ENCODE measurements at regions not wholly inside any gene's neighbourhood (a gene's known extent, or its start where the extent isn't known, plus 50 kb on each side); places are given as distances from the start of the nearest gene placed in this dataset.
"Not testable (repeated sequence)": the region's sequence is repeated elsewhere in the genome, so short reads cannot be mapped to it uniquely, and the experiment has no call there.

- no peak for DNase-seq
Measured at GRCh38 chr1:79507770-79508169, 501.2 kb upstream of the ADGRL4 start.

DNA sequence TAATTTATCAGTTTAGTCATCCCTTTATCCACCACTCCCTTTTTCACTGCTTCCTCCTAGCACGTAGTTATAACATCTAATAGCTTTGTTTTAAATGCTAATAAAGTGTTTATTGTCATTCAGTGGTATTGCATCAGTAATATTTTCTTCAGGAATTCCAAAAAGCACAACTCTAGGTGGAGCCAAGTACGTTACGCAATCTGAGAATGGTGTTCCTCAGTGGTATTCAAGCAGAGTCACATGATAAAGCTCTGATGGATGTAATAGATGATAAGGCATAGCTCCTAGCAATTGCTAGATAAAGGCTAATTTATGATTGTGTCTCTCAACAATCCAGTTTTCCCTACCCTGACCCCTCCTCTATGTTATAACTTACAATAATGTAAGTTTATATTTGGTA, 494.6 kb upstream of the ADGRL4 start:
- no peak for DNase-seq

DNA sequence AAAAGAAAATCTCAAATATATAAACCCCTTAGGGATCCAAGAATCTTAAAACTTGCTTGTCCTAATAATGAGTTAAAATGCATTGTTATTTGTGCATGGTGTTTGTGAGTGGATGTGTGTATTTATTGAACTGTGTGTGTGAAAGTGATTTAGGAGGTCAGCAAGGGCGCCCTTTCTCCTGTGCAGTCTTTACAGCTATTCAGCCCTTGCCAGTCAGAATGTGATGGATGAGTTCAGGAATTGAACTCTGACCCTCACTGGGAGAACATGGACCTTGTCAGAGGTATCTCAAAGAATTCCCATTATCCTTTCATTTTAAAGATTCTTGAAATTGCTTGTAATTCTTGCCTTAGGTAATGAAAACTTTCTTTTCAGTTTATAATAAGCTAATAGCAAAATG, 493.0 kb upstream of the ADGRL4 start:
- DNase-seq: no peak

DNA sequence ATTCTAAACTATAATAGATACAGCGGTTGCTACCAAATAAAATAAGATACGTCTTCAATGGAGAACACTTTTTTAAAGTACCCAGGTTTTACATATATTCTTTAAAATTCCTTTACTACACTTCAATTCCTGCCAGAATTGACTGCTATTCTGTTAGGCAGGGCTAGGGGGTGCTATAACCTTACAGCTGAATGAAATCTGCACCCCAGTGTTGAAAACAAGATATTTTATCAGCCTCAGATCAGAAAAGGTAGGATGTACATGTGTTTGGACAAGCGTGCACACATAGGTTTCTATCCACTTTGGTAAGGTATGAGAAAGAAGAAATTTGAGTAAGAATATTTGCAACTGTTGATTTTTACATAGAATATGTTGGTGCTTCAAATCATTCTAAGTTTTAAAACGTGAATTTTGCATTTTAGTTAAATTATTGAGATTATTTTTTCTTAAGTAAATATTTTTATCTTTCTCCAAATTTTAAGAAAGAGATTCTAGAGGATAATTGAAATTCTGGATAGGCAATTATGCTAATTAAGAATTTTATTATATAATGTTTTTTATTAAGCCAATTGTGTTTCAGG, 490.8 kb upstream of the ADGRL4 start:
- peak; percentile 43 for DNase-seq

DNA sequence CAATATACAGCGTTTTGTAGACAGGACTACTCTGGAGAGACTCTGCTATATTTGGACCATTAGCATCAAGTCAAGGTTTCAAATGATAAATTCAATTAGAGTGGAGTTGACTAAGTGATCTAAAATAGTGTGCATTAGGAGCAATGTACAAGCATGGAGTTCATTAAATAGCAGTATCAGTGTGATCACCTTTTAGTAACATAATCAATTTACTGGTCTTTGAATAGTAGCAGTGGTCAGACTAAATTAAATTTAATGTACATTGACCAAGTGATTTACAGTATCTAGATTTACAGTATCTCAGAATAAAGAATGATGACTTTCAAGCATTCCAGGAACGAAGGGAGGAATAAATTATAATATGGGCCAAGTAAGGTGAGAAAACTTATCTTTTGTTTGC, 489.6 kb upstream of the ADGRL4 start:
- no peak for DNase-seq

- DNase-seq: not testable (repeated sequence)
Measured at GRCh38 chr1:79493702-79494101, 487.2 kb upstream of the ADGRL4 start.

- not testable (repeated sequence) for DNase-seq
Measured at GRCh38 chr1:79488572-79489121, 482.1 kb upstream of the ADGRL4 start.

- no peak for DNase-seq
Measured at GRCh38 chr1:79478728-79479373, 472.3 kb upstream of the ADGRL4 start.

GRCh38 chr1:79478160-79478559, 471.6 kb upstream of the ADGRL4 start:
- DNase-seq: no peak

GRCh38 chr1:79472067-79472656, 465.6 kb upstream of the ADGRL4 start:
- no peak for DNase-seq

DNA sequence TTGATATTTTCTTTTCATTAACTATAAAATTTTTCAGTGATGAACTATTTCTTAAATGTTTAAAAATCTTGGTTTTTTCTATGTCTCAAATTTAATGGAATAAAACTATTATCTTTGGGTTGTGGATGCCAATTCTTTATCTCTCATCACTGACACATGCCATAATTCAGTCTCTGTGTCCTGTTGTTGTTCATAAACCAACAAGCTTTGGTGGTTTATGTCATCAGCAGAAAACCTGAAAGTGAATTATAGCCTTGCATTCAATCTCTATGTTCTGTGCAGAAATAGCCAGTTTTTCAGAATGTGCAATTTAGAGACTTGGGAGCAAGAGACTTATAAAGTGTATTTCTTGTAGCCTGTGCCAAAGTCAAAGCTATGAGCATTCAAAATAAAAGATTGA, 462.6 kb upstream of the ADGRL4 start:
- no peak for DNase-seq

DNA sequence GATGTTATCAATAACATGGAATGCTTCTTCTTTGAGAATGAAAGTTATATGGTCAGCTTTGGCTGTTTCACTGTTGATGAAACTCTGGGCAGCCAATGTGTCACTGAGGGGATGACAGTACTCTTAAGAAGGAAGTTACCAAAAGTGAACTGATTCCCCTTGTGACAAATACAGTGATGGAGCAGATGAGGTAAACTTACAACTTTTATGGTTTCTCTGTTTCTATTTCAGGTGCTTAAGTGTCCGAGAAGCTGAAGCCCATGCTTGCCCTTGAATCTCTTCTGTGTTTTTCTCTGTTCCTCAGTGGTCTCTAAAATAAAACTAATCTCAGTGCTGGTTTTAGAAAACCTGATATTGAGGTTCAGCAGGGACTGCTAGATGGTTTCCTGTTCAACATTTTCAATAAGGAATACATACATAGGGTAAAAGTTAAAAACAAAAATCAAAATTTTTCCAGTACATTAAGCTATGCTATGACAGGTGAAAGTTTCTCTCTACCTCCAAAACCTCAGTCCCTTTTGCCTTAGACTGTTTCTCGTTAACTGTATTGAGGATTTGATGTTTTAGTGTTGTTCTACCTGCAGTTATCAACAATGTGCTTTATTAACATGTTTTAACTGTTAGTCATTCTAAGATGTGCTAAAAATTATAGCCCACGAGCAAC, 454.4 kb upstream of the ADGRL4 start:
- no peak for DNase-seq

DNA sequence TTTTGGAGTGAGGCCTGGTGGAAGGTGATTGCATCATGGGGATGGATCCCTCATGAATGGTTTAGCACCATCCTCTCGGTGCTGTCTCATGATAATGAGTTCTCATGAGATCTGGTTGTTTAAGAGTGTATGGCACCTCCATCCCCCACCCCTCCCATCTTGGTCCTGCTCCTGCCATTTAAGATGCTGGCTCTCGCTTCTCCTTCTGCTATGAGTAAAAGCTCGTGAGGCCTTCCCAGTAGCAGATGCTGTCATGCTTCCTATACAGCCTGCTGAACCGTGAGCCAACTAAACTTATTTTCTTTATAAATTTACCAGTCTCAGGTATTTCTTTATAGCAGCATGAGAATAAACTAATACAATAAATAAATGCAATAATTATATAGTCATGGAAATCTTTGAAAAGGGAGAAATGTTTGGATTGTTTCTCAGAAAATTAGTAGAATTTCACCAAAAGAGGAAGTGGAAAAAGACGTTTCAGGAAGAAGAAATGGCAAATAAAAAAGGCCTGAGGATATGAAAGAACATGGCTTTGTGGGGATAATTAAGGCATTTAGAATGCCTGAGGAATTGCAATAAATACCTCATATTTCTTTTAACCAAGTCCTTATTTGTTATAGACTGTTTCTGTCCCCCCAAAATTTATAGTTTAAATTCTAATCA, 451.2 kb upstream of the ADGRL4 start:
- no peak for DNase-seq

DNA sequence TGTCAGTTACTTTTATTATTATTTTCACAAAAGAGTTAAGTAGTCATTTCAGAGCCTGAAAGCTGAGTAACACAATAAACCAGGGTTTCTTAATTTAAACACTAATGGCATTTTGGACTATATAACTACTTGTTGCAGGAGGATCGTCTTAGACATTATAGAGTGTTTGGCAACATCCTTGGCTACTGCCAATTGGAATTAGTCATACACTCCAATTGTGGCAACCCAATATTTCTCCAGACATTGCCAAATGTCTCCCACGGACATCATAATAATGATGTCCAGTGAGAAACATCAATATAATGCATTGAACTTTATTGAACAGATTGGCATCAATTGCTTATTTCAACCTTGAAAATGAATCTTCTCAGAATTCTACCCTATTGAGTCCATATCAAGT, 441.9 kb upstream of the ADGRL4 start:
- DNase-seq: no peak

DNA sequence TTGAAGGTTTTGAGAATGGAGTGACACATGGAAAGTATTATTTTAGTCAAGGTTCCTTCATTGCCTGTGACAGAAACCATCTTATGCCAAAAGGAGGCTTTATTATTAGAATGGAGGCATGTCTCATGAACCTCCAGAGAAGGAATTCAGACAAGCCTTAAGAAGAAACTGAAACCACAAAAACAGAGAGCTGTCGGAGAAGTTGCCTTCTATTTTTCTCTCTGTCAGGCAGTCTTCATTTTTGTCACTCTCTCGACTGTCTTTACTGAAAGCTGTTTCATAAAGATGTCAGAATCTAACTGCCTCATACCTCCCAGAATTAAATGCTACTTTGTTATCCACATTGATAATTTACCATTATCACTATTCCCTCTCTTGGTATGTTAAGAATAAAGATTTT, 434.7 kb upstream of the ADGRL4 start:
- no peak for DNase-seq

DNA sequence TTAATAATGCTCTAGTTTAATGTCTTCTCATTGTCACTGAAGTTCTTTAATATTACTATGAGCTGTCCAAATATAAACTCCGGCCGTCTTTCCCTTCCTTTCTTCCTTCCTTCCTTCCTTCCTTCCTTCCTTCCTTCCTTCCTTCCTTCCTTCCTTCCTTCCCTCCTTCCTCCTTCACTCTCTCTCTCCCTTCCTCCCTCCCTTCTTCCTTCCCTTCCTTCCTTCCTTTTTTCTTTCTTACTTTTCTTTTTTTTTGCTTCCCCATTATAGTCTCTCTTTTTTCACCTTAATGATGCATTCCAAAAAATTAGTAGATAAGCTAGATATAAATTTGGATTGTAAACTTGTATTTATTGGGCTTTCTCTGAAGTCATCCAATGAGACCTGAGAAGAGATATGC, 431.0 kb upstream of the ADGRL4 start:
- DNase-seq: no peak

GRCh38 chr1:79431340-79431739, 424.8 kb upstream of the ADGRL4 start:
- DNase-seq: no peak

DNA sequence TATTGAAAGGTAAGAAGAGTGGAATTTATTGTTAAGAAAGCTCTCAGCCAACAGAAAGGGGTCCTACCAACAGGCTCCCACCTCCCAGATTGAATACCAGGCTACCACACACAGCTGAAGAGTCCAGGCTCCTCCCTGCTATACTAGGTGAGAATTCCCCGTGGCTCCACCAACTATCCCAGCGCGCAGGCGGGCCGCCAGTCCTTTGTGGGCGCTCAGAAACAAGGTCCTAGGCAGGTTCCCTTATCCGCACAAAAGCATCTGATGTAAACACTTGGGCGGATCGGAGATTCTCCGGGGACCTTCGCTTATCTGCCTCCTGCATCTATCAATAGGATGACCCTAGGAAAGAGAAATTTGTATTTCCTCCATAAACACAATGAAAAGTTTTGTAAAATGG, 423.9 kb upstream of the ADGRL4 start:
- no peak for DNase-seq

- no peak for DNase-seq
Measured at GRCh38 chr1:79422726-79423125, 416.2 kb upstream of the ADGRL4 start.

DNA sequence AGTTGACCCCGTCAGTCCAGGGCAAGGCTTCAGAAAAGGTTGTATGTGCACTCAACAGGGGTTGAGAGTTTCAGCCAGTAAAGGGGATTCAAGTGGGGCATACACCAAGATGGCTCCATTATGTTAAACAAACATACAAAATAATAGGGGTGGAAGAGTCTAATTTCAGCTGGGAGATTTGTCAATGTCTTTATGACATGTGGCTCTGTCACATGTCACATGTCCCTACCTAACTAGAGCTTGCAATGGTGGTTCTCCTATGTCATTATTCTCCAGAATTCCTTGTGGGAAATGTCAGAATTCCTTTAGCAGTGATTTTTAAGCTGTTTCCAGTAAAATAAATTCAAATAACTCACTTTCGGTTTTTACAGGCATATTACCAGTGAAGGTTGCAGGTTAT, 392.0 kb upstream of the ADGRL4 start:
- DNase-seq: no peak

DNA sequence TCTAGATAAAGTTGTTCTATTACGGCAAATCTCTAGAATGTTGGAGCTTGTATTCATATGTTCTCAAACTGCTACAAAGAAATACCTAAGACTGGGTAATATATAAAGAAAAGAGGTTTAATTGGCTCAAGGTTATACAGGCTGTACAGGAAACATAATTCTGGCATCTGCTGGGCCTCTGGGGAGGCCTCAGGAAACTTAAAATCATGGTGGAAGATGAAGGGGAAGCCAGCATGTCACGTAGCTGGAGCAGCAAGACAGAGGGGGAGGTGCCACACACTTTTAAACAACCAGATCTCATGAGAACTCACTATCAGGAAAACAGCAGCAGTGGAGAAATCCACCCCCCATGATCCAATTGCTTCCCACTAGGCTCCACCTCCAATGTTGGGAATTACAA, 390.4 kb upstream of the ADGRL4 start:
- no peak for DNase-seq

GRCh38 chr1:79388694-79389361, 382.3 kb upstream of the ADGRL4 start:
- no peak for DNase-seq

DNA sequence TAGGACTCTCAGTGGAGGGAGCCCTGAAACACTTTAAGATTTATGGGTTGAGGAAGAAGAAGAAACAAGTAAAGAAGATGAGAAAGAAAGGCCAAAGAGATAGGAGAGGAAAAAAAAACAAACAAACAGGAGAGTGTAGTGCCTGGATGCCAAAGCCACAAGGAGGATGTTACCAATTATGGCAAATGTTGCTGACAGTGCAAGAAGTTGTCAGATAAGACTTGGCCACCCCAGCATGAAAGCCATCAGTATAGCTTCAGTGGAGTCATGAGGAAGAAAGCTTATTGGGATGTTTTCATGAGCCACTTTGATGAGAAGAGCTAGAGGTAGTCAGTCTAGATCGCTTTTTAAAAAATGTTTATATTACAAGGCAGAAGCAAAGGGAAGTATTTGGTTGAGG, 380.2 kb upstream of the ADGRL4 start:
- DNase-seq: no peak

Measured in NCI-H345 (cell line).